GM21717 (cell line): ENCODE measurements at regions not wholly inside any gene's neighbourhood (a gene's known extent, or its start where the extent isn't known, plus 50 kb on each side); places are given as distances from the start of the nearest gene placed in this dataset.
"Not testable (repeated sequence)": the region's sequence is repeated elsewhere in the genome, so short reads cannot be mapped to it uniquely, and the experiment has no call there.

Source experiments
- ATAC-seq: cut with Tn5 transposase; IDR thresholded peaks from one replicate; pipeline ENCODE4 v1.9.1; 2021; ENCODE audit warnings: mild to moderate bottlenecking, moderate library complexity; ENCODE audit not compliant: unreplicated experiment

DNA sequence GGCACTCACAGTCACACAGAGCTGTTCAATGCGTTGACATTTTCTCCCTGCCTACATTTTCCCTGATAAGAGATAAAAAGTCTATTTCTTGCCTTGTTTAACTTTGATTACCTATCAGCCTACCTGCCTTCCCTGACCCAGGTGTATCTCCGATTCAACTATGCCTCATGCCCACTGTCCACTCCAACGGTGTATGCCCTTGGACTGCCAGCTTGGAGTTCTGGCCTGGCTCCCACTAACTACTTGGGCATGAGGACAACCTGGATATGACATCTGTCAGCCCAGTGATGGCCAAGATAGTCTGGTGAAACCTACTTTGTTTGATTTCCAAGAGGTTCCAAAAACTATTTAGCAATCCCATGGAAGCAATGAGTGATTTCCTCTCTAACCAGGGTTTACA lies 93.0 kb upstream of the PELI2 start:
- no peak for ATAC-seq

DNA sequence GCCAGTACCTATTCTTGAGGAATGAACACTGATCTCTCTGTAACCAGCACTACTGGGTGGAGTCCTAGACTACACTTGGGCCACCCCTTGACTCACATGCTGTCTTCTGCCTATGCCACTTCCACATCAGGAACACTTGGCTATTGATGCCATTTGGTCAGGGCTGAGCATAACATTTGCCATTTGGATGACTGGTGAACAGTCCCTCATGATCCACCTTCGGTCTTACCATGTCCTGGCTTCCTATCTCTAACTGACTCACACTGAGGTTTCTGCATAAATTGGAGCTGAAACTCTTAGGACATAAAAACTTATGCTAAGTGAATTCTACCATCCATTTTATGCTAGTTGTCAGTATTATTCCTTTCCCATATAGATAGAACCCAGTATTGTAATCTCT lies 91.7 kb upstream of the PELI2 start:
- ATAC-seq = no peak

DNA sequence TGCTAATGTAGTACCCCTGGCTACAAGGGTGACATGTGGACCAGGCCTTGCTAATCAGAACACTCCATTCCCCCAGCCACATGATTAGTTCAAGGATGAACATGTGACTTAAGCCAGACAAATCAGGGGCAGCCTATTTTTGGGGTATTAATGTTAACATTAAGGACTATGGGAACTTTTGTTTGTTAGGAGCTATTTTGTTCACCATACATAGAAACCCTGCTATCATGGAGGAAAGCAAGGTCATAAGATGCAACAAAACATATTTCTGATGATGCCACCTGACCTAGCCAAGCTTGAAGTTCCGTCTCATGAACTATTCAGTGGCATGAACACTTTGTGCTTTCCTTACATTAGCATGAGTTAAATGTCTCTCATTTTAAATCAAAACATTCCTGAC lies 90.8 kb upstream of the PELI2 start:
- ATAC-seq = no peak

DNA sequence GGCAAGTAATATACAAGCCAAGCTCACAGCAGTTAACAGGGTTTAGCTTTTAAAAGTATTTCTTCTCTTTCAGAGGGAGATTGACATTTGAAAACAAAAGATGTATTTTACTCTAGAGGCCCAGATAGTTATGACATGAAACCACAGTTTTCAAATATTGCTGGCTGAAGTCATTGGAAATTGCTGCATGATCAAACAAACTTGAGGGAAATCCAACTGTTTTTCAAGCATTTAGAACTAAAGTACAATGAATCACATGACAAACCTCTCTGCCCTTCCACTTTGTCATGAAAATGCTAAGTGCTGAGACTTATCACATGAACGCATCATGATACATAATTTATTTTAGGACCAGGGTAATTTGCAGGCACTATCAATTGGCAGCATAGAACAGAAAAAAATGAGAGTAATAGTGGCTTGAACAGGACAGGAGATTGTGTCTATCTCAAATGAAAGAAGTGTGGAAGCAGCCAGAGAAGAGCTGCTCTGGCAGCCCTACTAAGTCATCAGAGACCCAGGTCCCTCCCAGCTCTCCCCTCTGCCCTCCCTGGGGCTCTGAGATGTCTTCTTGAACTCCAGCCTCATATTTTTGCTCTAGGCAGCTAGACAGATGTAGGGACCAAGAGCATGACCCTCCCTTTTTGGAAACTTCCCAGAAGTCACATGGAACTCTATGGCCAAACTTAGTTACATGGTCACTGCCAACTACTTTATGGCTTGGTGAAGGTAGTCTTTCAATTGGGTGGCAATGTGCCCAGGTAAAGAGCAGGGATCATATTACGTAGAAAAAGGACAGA lies 90.1 kb upstream of the PELI2 start:
- no peak for ATAC-seq

DNA sequence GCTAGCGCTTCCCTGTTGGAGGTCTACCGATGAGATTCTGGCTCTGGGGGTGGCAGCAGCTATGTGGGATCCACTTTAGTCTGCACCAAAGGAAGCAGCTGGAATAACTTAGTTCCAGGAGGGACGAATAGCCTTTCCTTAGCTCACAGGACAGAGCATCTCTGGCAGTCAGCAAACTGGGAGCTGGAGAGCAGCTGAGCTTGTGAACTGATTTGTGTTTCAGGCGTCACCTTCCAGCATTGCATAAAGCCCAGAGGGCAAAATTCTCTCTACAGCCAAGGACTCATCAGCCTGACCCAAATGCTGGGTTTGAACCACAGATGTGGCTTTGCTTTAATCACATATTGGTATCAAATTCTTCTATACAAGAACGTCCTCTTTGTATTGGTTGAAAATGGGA lies 81.9 kb upstream of the PELI2 start:
- no peak for ATAC-seq

DNA sequence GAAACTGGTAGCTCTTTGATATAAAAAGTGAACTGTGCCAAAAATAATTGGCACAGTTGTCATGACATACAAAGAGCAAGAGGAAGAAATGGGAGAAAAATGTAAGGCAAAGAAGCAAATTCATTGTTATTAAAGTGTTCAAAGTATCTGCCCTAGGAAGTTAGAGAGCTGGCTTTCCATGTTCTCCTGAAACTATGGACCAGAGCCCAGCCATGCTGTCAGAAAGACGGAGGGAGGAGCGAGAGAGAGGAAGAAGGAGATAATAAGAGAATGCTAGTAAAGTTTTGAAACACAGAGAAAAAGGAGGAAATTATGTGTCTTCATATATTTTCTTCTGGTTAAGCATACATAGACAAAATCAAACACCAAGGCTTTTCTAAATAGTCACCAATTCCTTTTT lies 78.1 kb upstream of the PELI2 start:
- ATAC-seq = no peak

DNA sequence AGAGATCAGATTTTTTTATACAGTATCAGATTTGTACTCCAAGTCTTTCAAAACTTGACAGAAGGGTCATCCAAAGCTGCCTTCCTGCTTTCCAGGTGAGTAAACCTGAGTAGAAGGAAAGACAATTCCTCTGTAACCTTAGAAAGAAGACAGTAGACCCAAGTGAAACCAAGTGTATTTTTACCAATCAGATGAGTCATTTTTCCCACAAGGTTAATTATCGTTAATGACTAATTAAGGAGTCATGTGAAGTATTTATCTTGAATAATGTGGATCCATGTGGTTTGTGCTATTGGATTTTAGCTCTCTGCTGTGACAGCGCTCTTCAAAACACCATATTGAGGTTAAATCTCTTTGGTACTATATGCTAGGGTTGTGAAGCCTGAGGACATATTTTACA lies 74.0 kb upstream of the PELI2 start:
- ATAC-seq = no peak

DNA sequence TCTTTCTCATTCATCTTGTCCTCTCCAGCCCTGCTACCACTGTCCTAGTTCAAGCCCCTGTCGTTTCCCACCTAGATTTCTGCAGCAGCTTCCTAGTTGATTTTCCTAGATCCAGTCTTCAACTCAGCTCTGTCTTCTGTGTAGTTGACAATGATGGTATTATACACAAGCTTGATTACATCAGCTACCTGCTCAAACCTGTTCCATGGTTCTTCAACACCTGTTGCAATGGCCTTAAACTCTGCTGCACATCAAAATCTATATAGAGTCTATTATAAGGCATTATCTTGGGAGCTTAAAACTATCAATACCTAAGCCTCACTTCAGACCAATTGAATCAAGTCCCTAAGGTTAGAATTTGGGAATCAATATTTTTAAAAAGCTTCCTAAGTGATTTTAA lies 71.7 kb upstream of the PELI2 start:
- ATAC-seq = no peak

DNA sequence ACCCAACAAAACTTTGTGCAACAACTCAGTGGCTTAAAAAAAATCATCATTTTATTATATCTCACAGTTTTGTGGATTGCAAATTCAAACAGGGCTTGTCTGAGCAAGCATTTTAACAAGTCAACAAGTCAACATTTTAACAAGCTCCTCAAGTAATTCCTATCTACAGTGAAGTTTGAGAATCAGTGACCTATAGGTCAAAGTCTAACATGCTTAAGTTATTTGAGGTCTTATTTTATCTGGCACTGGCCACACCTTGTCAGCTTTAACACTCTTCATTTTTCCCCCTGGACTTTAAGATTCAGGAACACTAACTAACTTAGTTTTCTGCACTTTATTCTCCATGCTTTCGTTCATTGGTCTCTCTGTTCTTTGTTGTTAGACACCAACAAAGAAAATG lies 71.2 kb upstream of the PELI2 start:
- ATAC-seq = no peak

DNA sequence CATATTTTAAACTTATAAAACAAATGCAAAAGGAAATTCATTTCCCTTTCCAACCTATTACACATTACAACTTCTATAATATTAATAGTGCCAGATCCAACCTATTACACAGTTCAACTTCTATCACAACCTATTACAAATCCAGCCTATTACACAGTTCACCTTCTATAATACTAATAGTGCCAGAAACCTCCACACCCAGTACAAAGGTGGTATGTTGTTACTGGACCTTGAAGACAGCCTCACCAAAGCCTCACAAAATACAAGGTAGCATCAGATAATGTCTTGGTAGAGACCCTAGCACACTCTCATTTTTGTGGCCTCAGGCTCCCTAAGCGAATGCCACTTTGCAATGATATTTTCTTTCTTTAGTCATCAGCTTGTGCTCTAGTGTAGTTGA lies 68.7 kb upstream of the PELI2 start:
- ATAC-seq = no peak

DNA sequence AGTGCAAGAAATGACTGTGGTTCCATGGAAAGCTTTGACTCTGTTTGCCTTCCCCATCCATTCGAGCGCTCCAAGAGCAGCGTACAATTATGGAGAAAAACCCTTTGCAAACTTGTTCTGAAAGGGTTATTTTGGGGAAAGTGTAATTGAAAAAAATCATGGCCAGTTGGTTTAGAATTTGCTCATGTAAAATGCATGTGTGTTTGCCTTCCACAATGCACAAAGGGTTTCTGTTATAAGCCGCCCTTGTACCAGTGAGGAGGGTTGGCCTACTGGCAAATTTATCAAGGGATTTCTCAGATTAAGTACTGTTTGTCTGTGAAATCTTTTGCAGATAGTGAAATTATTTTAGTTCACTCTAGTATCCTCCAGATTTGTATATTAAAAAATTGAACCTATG lies 62.7 kb upstream of the PELI2 start:
- ATAC-seq = no peak

DNA sequence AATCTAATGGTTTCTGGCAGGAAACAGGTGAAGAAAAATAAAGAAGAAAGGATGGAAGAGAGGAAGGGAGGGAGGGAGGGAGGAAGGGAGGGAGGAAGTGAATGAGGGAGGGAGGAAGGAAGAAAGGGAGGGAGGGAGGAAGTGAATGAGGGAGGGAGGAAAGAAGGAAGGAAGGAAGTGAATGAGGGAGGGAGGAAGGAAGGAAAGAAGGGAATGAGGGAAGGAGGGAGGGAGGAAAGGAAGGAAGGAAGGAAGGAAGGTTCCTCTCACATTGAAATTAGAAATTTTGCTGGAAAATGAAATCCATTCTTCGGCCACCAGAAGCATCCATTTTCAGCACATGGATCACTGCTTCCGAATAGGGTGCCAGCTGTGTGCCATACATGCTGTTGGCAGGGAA lies 62.2 kb upstream of the PELI2 start:
- no peak for ATAC-seq

DNA sequence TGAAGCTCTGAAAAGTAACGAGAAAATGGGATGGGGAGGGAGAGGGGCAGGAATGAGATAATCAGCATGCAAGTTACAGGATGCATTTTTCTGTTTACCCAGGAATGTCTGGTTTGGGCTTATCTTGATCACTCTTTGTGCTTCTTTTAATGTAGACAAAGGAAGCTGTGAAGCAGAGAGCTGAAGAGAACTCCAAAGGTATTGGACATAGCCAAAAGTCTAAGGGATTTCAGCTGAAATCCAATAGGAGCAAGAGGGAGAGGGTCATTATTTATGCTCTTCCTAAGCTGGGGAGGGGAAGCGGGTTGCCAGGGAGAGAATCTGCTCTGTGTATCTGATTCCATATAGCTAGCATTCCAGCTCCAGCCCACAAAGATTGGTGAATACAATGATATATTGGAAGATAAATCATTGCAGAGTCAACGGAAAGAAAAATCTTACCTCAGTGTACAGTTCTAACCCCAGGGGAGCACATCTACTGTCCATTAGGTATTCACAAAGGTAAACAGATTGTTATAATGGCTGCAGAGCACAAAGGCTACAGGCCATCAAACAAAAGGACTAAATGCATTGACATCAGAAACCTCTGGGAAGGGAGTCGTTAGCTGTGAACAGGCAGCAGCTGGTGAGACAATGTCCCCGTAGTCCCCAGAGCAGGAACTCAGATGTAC lies 61.0 kb upstream of the PELI2 start:
- ATAC-seq = no peak

DNA sequence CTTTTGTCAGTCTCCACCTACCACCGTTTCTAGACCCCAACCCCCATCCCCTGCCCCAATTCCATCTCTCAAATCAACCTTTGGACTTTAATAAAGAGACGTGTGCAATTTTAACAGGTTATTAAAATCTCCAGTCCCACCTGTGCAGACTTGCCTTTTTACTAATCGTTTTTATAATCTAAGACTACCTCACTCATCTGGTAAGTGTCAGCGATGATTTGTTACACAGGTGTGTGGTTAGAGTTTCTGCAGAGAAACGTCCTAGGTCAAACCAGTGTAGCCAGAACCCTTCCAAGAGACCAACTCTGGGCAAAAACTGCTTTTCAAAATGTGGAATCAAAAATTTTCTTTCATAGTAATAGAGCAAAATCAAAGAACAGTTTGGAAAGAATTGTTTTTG lies 60.4 kb upstream of the PELI2 start:
- ATAC-seq = no peak

DNA sequence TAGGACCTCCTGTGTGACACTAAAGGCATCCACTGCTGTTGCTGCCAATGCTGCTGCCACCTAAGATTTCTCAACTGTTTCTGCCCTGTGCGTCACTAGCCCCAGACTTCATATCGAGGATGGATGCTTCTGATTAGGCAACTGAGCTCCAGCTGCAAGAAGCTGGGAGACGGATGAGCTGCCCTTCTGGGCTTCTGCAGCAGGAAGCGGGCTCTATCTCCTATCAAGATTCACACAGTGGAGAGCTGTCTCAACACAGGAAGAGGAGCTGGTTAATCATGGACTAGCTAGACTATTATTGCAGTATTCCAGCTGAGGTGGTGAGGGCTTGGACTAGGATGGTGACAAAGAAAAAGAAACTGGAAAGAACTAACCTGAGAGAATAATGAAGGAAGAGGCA lies 59.2 kb upstream of the PELI2 start:
- no peak for ATAC-seq

DNA sequence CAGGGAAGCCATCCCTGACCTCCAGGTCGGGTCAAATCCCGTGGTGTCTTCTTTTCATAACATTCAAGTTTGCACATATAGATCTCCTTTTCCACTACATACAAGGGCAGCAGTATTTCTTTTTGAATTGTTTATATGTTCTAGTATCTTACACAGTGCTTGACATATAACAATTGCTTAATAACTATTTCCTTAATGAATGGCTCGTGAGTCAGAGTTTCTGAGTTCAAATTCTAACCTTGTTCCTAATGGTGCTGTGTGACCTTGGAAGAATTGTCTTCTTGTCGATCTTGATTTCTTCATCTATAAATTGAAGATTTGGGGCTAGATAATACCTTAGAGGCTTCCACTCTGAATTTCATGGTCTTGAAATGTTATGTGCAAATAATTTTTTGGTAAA lies 57.2 kb upstream of the PELI2 start:
- no peak for ATAC-seq

DNA sequence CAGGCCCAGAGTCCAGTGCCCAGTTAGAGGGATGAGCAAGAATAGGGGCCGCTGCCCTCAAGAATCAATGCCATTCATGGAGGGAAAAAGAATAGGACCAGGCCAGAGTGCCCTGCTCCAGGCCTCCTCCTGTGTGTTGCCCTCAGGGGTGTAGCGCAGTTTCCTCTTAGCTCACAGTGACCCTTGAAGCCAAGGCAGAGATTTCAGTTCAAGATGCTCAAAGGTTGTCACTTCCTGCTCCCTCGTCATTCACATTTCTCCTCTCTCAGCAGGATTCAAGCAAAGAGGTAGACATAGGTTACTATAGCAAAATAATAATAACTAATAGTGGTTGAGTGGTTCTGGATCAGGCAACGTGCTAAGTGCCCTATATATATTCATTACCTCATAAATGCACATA lies 55.1 kb upstream of the PELI2 start:
- no peak for ATAC-seq

DNA sequence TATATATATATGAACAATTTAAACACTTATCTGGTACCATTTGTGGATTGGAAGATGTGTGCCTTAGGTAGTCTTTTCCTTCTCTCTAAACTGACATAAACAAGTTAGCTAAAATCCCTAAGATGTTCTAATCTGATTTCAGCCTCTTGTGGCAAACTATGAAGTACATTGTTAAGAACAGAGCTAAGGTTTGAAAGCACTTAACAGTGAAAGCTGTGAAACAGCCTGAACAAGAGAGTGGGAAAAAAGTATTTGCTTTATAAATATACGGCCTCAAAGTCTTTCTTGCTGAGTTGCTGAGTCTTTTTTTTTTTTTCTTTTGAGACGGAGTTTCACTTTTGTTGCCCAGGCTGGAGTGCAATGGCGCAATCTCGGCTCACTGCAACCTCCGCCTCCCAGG lies 53.7 kb upstream of the PELI2 start:
- ATAC-seq = no peak

DNA sequence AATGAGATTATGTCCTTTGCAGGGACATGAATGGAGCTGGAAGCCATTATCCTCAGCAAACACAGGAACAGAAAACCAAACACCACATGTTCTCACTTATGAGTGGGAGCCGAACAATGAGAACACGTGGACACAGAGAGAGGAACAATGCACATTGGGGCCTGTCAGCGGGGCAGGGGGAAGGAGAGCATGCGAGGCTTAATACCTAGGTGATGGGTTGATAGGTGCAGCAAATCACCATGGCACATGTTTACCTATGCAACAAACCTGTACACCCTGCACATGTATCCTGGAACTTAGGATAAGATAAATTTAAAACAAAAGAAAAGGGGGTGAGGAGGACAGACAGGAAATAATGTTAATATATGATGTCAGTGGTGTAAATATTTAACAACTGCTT lies 53.0 kb upstream of the PELI2 start:
- not testable (repeated sequence) for ATAC-seq

DNA sequence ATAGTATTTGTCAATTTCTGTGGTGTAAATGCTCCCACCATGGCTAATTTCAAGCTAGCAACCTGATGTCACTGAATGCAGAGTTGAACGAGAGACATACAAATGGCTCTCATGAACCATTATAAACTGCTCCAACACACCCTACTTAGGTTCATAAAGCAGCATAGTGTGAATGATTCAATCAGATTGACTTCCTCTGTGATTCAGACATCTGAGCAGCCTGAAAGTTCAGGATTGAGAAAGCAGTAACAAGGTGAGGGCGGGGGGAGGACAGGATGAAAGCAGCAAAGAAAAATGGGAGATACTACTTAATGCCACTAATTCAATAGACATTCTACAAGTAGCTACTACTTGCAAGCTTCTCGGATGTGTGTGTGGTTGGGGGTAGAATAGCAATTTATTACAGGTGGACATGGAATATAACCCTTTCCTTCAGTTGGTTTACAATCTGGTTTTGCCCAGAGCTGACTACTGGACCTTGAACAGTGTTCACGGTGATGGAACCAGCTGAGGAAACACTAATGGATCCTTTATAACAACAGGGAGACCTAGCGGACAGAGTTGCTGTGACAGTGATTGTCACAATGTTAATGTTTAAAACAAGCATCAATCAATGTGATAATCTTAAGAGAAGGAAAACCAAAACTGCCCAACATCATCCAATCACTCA lies 52.5 kb upstream of the PELI2 start:
- no peak for ATAC-seq
